ENCODE measurements at regions not wholly inside any gene's neighbourhood (a gene's known extent, or its start where the extent isn't known, plus 50 kb on each side); places are given as distances from the start of the nearest gene placed in this dataset.

- no peak for DNase-seq
Measured at GRCh38 chr4:115749404-115749803, 636.0 kb upstream of the NDST4 start.

GRCh38 chr4:115740806-115741205, 627.4 kb upstream of the NDST4 start:
- DNase-seq = no peak

DNA sequence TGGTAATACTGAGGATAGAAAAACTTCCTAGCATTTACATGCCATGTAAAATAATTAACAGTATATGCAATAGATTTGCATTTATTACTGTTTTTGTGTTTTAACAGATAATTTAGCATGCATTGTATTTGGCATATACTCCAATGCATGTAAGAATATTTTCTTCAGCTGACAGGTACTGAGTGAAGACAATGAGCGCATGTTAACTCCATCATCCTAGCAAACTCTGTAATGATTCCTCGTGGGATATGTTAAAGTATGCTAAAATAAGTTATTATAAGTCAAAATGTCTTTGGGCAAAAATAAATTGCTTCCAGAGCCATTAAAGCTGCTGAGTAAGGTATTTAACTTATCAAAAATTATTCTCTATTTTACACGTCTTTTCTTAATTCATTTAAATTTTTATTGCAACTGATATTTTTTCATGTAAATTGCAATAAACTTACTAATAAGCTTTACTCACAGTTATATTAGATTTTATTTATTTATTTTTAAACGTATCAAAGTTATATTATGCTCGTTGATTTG, 616.4 kb upstream of the NDST4 start:
- DNase-seq = no peak

- DNase-seq = no peak
Measured at GRCh38 chr4:115723621-115724020, 610.2 kb upstream of the NDST4 start.

GRCh38 chr4:115720611-115721010, 607.2 kb upstream of the NDST4 start:
- DNase-seq = no peak

GRCh38 chr4:115711575-115711974, 598.2 kb upstream of the NDST4 start:
- DNase-seq = no peak

DNA sequence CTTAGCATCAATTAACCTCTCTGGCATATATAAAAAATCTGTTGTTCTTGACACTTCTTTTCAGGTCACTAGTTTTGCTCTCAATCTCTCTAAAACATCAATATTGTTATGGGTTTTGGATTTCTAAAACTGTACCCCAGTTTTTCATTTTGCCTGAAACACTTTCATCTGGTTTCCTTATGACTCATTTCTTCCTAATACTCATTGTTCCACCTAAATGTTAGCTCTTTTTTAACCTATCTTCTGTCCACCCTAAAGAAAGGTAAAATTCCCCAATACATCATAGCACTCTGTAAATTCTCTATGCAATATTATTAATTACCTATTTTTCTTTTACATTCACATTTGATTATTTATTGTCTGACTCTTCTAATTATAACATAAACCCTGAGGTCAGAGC, 575.5 kb upstream of the NDST4 start:
- no peak for DNase-seq

GRCh38 chr4:115687052-115687755, 573.8 kb upstream of the NDST4 start:
- DNase-seq = no peak

GRCh38 chr4:115678425-115678941, 565.1 kb upstream of the NDST4 start:
- DNase-seq = no peak

GRCh38 chr4:115675719-115676118, 562.3 kb upstream of the NDST4 start:
- no peak for DNase-seq

- DNase-seq = no peak
Measured at GRCh38 chr4:115674485-115674884, 561.1 kb upstream of the NDST4 start.

GRCh38 chr4:115671581-115671980, 558.2 kb upstream of the NDST4 start:
- DNase-seq = no peak

DNA sequence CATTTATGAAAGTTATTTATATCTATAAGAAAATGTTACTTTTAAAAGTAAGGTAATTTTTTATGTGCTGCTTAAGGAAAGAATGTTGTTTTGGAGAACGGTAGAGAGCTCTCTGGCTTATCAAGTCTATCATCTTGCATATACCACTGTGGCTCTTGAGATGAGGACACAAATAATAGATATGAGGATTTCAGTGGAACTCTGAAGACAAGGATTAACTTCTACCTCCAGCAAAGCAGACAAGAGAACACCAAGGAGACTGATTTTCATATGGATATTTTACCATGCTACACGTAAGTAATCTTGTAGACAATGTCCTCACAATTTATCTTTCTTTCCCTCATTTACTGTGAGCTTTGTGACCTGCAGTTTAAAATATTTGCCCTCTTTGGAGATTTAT, 557.5 kb upstream of the NDST4 start:
- DNase-seq = no peak

DNA sequence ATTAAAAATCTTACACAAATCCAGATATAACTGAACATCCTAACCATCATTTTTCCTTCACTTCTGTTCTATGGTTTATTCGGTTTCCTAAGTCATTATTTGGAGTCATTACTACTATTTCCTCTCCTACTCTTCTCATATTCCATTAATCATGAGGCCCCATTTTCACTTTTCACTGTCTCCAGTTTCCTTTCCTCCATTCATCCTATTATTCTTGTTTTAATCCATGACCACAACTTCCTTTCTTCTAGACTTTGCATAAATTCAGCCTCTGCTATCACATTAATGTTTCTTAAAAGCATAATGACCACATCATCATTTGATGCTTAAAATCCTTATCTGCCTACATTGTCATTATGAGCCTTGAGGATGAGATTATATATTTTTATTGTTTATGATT, 555.0 kb upstream of the NDST4 start:
- DNase-seq = no peak

DNA sequence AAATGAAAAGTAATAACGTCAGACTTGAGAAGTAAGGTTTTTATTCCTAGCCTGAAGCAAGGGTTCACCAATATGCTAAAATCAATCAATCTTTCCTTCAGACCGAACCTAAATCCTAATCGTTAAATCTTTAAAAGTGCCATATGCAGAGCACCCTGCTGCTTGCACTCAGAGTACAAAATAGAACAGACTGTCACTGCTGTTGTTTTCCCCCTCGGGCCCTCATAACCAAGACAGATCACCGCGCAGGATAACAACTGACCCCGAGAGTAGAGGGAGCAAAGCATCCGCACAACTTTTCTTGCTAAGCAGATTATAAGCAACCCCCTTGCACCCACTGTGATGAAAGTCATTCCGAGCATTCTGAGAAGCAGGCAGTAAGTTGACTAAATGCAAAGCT, 550.9 kb upstream of the NDST4 start:
- DNase-seq = no peak

DNA sequence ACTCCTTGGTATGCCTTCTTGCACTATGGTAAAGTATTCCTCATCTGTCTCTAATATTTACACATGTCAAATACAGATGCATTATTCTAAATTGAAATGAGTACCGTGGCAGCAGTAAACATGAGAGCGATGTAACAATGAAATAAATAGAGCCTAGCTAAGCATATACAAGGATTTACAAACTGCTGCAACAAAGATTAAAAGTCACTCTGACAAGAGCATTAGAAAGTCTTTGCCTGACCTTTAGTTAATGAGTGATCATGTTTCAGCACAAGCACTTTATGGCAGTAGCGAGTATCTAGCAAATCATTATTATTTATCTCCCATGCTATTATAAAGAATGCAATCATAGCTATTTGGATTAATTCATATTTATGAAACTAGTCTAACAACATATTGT, 547.0 kb upstream of the NDST4 start:
- no peak for DNase-seq

- DNase-seq = no peak
Measured at GRCh38 chr4:115657991-115658650, 544.7 kb upstream of the NDST4 start.

DNA sequence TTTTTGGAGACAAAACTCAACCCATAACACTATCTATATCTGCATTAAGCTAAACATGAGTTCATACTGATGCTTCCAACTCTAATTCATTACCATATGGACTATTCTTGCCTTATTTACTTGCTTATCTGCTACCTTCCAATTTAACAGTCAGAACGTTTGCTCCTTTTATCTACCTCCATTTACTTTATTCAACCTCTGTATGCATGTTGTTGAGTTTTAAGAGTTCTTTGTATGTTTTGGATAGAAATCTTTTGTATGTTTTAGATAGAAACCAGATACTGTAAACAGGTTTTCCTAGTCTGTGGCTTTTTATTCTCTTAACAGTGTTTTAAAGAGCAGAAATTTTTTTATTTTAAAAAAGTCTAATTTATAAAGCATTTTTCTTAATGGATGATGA, 542.2 kb upstream of the NDST4 start:
- no peak for DNase-seq

DNA sequence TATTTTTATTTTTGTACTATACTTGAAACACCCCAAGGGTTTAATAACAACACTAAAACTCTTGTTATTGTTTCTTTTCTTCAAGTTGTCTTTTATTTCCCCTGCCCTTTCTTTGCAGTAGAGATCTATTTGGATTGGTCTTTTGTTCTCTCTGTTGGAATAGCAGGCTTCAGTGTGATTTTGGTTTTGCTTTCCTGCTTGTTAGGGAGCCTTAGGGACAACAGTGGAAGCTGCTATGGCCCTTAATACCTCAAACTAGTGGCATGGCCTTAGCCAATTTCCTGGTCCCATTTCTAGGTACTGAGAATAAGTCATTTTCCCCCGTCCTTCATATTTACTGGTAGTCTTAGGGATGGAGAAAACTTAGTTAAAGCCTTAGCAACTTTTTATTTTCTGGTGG, 535.4 kb upstream of the NDST4 start:
- DNase-seq = no peak

GRCh38 chr4:115629270-115629669, 515.9 kb upstream of the NDST4 start:
- no peak for DNase-seq

- DNase-seq = no peak
Measured at GRCh38 chr4:115609631-115610030, 496.2 kb upstream of the NDST4 start.

GRCh38 chr4:115607311-115607710, 493.9 kb upstream of the NDST4 start:
- no peak for DNase-seq

DNA sequence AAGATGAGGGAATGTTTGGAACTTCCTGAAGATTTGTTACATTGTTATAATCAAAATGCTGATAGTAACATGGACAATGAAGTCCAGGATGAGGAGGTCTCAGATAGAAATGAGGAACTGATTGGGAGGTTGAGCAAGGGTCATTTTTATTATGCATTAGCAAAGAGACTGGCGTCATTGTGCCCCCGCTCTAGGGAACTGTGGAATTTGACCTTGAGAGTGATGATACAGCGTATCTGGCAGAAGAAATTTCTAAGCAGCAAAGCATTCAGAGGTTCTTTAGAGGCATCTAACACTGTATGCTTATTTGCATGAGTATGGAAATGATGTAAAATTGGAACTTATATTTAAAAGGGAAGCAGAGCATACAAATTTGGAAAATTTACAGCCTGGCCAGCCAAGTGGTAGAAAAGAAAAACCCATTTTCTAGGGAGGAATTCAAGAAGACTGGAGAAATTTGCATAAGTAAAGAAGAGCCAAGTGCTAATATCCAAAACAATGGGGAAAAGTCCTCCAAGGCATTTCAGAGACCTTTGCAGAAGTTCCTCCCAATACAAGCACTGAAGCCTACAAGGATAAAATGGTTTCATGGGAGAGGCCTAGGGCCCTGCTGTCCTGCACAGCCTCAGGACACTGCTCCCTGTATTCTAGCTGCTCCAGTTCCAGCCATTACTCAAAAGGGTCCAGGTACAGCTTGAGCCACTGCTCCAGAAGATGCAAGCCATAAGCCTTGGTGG, 483.0 kb upstream of the NDST4 start:
- no peak for DNase-seq

Data from C1 segment of cervical spinal cord (tissue), 14 donors.